ENCODE measurements at regions not wholly inside any gene's neighbourhood (a gene's known extent, or its start where the extent isn't known, plus 50 kb on each side); places are given as distances from the start of the nearest gene placed in this dataset.
"Not testable (repeated sequence)": the region's sequence is repeated elsewhere in the genome, so short reads cannot be mapped to it uniquely, and the experiment has no call there.

- DNase-seq, result no peak
Observed at GRCh38 chr10:2918489-2918888, 148.9 kb upstream of the PFKP start.

GRCh38 chr10:2917926-2918325 lies 149.4 kb upstream of the PFKP start:
- DNase-seq, result no peak

- DNase-seq, result no peak
Observed at GRCh38 chr10:2915412-2915811, 151.9 kb upstream of the PFKP start.

- DNase-seq, result no peak
Observed at GRCh38 chr10:2914741-2915140, 152.6 kb upstream of the PFKP start.

- no peak for DNase-seq
Observed at GRCh38 chr10:2913474-2913873, 153.9 kb upstream of the PFKP start.

GRCh38 chr10:2910656-2911055 lies 156.7 kb upstream of the PFKP start:
- no peak for DNase-seq

- DNase-seq, result no peak
Observed at GRCh38 chr10:2909921-2910320, 157.4 kb upstream of the PFKP start.

GRCh38 chr10:2908851-2909630 lies 158.3 kb upstream of the PFKP start:
- no peak for DNase-seq

GRCh38 chr10:2906974-2907373 lies 160.4 kb upstream of the PFKP start:
- DNase-seq, result no peak

GRCh38 chr10:2905851-2906250 lies 161.5 kb upstream of the PFKP start:
- DNase-seq, result no peak

- no peak for DNase-seq
Observed at GRCh38 chr10:2900530-2900929, 166.8 kb upstream of the PFKP start.

GRCh38 chr10:2899246-2899951 lies 167.9 kb upstream of the PFKP start:
- no peak for DNase-seq

- no peak for DNase-seq
Observed at GRCh38 chr10:2898509-2898860, 168.9 kb upstream of the PFKP start.

GRCh38 chr10:2897619-2898508 lies 169.5 kb upstream of the PFKP start:
- no peak for DNase-seq

GRCh38 chr10:2896334-2896733 lies 171.0 kb upstream of the PFKP start:
- not testable (repeated sequence) for DNase-seq

GRCh38 chr10:2895594-2896196 lies 171.7 kb upstream of the PFKP start:
- DNase-seq, result no peak

- DNase-seq, result no peak
Observed at GRCh38 chr10:2893991-2894390, 173.4 kb upstream of the PFKP start.

GRCh38 chr10:2893158-2893845 lies 174.0 kb upstream of the PFKP start:
- no peak for DNase-seq

GRCh38 chr10:2891770-2892124 lies 175.6 kb upstream of the PFKP start:
- no peak for DNase-seq

GRCh38 chr10:2891073-2891769 lies 176.1 kb upstream of the PFKP start:
- DNase-seq, result no peak

GRCh38 chr10:2890093-2890492 lies 177.3 kb upstream of the PFKP start:
- DNase-seq, result no peak

- DNase-seq, result no peak
Observed at GRCh38 chr10:2888403-2889004, 178.8 kb upstream of the PFKP start.
